Activated CD8-positive, alpha-beta T cell treated with anti-CD3 and anti-CD28 coated beads for 36 hours (primary cell): ENCODE measurements at regions not wholly inside any gene's neighbourhood (a gene's known extent, or its start where the extent isn't known, plus 50 kb on each side); places are given as distances from the start of the nearest gene placed in this dataset.

Experiments
- ATAC-seq: fragments of 200-7000 bp; cut with Tn5 transposase; one replicate; pipeline ENCODE4 v1.10.0; 2021; ENCODE audit warnings: mild to moderate bottlenecking, moderate library complexity
- CTCF ChIA-PET: fragments of 350-600 bp; sonication (Branson Sonifier 250); formaldehyde crosslinking; loops from one replicate; lab custom pipeline; 2021; ENCODE audit warnings: antibody characterized with exemption; lab: Charles Lee
- POLR2A ChIA-PET: fragments of 350-600 bp; sonication (Branson Sonifier 250); formaldehyde crosslinking; loops from one replicate; lab custom pipeline; 2021; ENCODE audit warnings: antibody characterized with exemption; lab: Charles Lee
- DNase-seq: peaks from one replicate; pipeline ENCODE4 v3.0.0-alpha.2; 2020
- H3K27ac Mint-ChIP-seq: one replicate; pipeline ENCODE4 v1.8.0; 2021; ENCODE audit warnings: mild to moderate bottlenecking, mixed read lengths
- H3K27me3 Mint-ChIP-seq: one replicate; pipeline ENCODE4 v1.8.0; 2021; ENCODE audit warnings: mixed read lengths
- H3K36me3 Mint-ChIP-seq: one replicate; pipeline ENCODE4 v1.8.0; 2021; ENCODE audit warnings: low read depth, mixed read lengths
- H3K4me1 Mint-ChIP-seq: one replicate; pipeline ENCODE4 v1.8.0; 2021; ENCODE audit warnings: low read depth, mixed read lengths
- H3K4me3 Mint-ChIP-seq: one replicate; pipeline ENCODE4 v1.8.0; 2021; ENCODE audit warnings: mild to moderate bottlenecking, moderate library complexity, mixed read lengths
- H3K9me3 Mint-ChIP-seq: one replicate; pipeline ENCODE4 v1.8.0; 2021; ENCODE audit warnings: mixed read lengths
- intact Hi-C: fragments of 100-400 bp; cut with micrococcal nuclease; formaldehyde crosslinking; loops from one replicate; pipeline ENCODE4 v1.10.0; 2022
- TF ChIP-seq, protein P1 (sequence below): fragments of 200-600 bp; IDR thresholded peaks from one replicate; pipeline ENCODE4 v1.8.0; 2022; ENCODE audit warnings: antibody characterized with exemption, mild to moderate bottlenecking

DNA sequence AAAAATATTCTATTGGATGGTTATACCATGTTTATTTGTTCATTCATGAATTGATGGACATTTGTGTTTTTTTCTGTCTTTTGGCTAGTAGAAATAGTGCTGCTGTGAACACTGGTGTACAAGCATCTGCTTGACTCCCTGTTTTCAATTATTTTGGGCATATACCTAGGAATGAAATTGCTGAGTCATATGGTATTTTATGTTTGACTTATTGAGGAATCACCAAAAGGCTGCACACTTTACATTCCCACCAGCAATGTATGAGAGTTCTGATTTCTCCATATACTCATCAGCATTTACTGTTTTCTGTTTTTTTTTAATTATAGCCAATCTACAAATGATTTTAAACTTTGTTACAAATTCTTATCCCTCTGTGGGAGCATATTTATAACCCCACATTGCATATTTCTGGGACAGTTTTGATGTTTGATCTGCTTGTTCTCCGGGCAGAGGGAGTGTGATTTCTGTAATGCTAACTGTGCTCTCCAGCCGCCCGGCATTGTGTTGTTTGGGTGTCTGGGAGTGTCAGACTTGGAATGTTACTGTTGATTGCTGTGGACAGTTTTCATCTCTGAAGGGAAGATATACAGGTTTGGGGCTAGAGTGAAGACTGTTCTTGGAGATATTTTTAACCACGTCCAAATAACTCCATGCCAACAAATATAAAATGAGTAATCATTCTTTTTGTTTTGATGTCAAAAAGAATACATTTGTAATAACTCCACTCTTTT, 60.5 kb upstream of the PGRMC2 start:
- ChIA-PET CTCF (no interaction called here), POLR2A (no interaction called here)
- DNase-seq, result no peak
- Mint-ChIP-seq H3K27me3 (no peaks in the 10 kb centered on the region), H3K4me1 (no peaks in the 10 kb centered on the region), H3K27ac (no peak overlapping the region), H3K9me3 (no peaks in the 10 kb centered on the region), H3K36me3 (peaks cover 3% of the 10 kb centered on the region), H3K4me3 (no peak overlapping the region)
- intact Hi-C loops, result no loop called here
- ATAC-seq, result no peak
- TF ChIP-seq, protein P1, sequence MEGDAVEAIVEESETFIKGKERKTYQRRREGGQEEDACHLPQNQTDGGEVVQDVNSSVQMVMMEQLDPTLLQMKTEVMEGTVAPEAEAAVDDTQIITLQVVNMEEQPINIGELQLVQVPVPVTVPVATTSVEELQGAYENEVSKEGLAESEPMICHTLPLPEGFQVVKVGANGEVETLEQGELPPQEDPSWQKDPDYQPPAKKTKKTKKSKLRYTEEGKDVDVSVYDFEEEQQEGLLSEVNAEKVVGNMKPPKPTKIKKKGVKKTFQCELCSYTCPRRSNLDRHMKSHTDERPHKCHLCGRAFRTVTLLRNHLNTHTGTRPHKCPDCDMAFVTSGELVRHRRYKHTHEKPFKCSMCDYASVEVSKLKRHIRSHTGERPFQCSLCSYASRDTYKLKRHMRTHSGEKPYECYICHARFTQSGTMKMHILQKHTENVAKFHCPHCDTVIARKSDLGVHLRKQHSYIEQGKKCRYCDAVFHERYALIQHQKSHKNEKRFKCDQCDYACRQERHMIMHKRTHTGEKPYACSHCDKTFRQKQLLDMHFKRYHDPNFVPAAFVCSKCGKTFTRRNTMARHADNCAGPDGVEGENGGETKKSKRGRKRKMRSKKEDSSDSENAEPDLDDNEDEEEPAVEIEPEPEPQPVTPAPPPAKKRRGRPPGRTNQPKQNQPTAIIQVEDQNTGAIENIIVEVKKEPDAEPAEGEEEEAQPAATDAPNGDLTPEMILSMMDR, result no peak

DNA sequence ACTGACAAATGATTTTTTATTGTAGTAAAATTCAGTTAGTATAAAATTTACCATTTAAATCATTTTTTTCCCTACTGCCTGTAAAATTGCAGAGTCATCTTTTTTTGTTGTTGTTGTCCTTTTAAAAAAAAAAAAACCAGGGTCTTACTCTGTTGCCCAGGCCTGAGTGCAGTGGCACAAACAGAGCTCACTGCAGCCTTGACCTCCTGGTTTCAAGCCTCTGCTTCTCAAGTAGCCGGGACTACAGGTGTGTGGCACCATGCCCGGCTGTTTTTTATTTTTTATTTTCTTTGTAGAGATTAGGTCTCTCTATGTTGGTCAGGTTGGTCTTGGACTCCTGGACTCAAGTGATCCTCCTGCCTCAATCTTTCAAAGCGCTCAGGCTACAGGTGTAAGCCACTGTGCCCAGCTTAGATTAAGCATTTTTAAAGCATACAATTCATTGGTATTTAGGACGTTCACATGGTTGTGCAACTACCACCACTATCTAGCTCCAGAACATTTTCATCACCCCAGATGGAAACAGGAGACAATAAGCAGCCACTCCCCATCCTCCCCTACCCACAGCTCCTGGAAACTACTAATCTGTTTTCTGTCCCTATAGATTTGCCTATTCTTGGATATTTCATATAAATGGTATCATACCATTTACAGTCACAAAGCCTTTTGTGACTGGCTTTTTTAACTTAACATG, 59.7 kb upstream of the PGRMC2 start:
- Mint-ChIP-seq H3K4me1 (no peaks in the 10 kb centered on the region), H3K27ac (no peak overlapping the region), H3K4me3 (no peak overlapping the region), H3K27me3 (no peaks in the 10 kb centered on the region), H3K36me3 (peaks cover 3% of the 10 kb centered on the region), H3K9me3 (no peaks in the 10 kb centered on the region)
- CTCF ChIA-PET, result no interaction called here
- no peak for ATAC-seq
- POLR2A ChIA-PET, result no interaction called here
- TF ChIP-seq, protein P1, result no peak
- intact Hi-C loops, result no loop called here
- no peak for DNase-seq

DNA sequence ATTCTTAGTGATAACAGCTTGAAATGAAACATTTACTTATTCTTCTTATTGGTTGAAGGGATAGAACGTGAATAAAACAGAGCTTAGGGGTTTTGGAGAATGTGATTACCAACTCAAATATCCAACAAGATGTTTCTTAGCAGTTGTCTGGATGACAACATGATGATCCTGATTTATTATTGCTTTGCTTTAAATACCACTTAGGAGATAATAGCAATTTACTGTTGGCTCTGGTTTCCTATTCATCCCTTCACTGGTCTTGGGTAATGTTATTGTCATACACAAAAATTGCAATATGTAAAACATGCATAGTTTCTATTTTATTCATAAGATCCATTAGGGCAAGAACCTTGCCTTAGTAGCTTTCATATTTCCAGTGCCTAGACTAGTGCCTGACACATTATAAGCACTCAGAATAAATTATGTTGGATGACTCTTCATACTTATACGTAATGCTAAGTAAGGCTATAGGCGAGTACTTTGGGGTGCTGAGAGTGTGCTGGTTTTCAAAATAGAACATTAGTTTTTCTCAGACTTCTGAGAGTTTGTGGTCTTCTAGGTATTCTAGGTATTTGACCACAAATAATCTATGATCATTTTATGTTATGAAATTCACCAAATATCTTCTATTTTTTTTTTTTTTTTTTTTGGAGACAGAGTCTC, 58.6 kb upstream of the PGRMC2 start:
- Mint-ChIP-seq H3K4me1 (no peaks in the 10 kb centered on the region), H3K36me3 (peaks cover 3% of the 10 kb centered on the region), H3K9me3 (no peaks in the 10 kb centered on the region), H3K27ac (no peak overlapping the region), H3K27me3 (no peaks in the 10 kb centered on the region), H3K4me3 (no peak overlapping the region)
- intact Hi-C loops, result no loop called here
- ChIA-PET POLR2A (no interaction called here), CTCF (no interaction called here)
- TF ChIP-seq, protein P1, result no peak
- no peak for DNase-seq
- ATAC-seq, result no peak

DNA sequence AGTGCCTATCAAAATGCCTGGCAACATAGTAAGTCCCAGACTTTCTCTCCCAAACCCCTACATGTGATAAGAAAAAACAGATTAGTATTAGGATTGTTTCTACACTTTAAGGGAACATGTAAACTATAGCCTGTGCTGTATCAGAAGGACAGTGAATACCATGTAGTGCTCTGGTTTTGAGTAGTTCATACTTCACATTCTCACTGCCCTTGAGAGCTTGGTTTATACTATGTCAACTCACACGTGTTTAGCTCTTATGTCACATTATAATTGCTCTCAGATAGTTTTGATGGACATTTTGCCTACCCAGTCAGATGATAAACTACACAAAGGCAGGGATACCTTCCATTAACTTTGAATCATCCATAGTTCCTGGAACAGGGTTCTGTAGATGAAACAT, 58.0 kb upstream of the PGRMC2 start:
- intact Hi-C loops, result no loop called here
- H3K4me3 Mint-ChIP-seq, result no peak overlapping the region
- no peak for DNase-seq
- ChIA-PET CTCF (no interaction called here), POLR2A (no interaction called here)
- H3K4me1 Mint-ChIP-seq, result no peaks in the 10 kb centered on the region
- TF ChIP-seq, protein P1, result no peak
- no peaks in the 10 kb centered on the region for H3K9me3 Mint-ChIP-seq
- no peaks in the 10 kb centered on the region for H3K27me3 Mint-ChIP-seq
- ATAC-seq, result no peak
- H3K36me3 Mint-ChIP-seq, result peaks cover 6% of the 10 kb centered on the region
- no peak overlapping the region for H3K27ac Mint-ChIP-seq

DNA sequence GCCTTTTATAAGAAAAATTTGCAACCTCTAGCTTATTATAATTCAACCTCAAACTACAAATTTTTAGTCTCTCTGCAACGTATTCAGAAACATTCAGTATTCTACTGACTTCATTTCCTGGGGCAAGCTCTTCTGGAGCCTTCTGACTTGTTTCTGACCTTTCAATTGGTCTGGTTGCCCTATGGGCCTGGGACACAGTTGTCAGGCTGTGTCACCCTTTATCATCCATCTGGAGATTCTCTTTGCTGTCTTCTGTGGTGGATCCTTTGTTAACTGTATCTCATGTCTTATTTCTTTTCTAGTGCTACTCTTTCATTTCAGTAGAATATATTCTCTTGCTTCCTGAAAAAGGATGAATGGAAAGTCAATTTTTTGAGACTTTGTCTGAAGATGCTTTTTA, 55.1 kb upstream of the PGRMC2 start:
- ChIA-PET POLR2A (no interaction called here), CTCF (no interaction called here)
- Mint-ChIP-seq H3K27me3 (no peaks in the 10 kb centered on the region), H3K4me1 (no peaks in the 10 kb centered on the region), H3K9me3 (no peaks in the 10 kb centered on the region), H3K36me3 (peaks cover 6% of the 10 kb centered on the region), H3K4me3 (no peak overlapping the region), H3K27ac (no peak overlapping the region)
- ATAC-seq, result no peak
- TF ChIP-seq, protein P1, result no peak
- no peak for DNase-seq
- intact Hi-C loops, result no loop called here
